Right cardiac atrium (tissue), 5 donors: ENCODE measurements at regions not wholly inside any gene's neighbourhood (a gene's known extent, or its start where the extent isn't known, plus 50 kb on each side); places are given as distances from the start of the nearest gene placed in this dataset.

Experiments
- ATAC-seq, 2 donors: fragments of 200-7000 bp; cut with Tn5 transposase; one replicate each; pipeline versions ENCODE4 v1.8.0 to v1.9.1; 2020; ENCODE audit warnings: moderate library complexity in 2 of 2, mild to moderate bottlenecking in 1 of 2
- DNase-seq, 3 donors: peaks; one replicate each; pipeline ENCODE4 v3.0.0-alpha.2; 2020
- H3K27ac ChIP-seq: one replicate; pipeline ENCODE4 v1.5.1; 2013; ENCODE audit warnings: mild to moderate bottlenecking, low read length, control low read depth, moderate library complexity
- H3K27me3 ChIP-seq: one replicate; pipeline ENCODE4 v1.6.1; 2013; ENCODE audit not compliant: control insufficient read depth, insufficient read depth
- H3K4me1 ChIP-seq: one replicate; pipeline ENCODE4 v1.6.1; 2013; ENCODE audit warnings: low read length; ENCODE audit not compliant: control insufficient read depth, insufficient read depth
- H3K4me3 ChIP-seq: one replicate; pipeline ENCODE4 v1.5.1; 2013; ENCODE audit warnings: low read length, control low read depth
- H3K9me3 ChIP-seq: one replicate; pipeline ENCODE4 v1.6.1; 2013; ENCODE audit warnings: low read length; ENCODE audit not compliant: control insufficient read depth
- WGBS: extraction: QIAGEN DNeasy Blood & Tissue Kit; methylation state at CpG from one replicate; pipeline ENCODE4 v1.1.7; 2013; 5-methylcytosine and 5-hydroxymethylcytosine counted together
- intact Hi-C, 4 donors: fragments of 100-400 bp; cut with DNase I; formaldehyde crosslinking; loops; one replicate each; pipeline versions ENCODE4 v1.11.0 to v1.14.0; 2022 to 2023
- donor health status: healthy with polysubstance abuse.
- donor health status: DM: no; HTN: yes; CAD: no.
- donor health status: DM: no; HTN: no; CAD: no.
- donor health status: DM: no; HTN: yes; CAD: no; lungs with severe emphysema.
- donor health status: DM: yes; HTN: yes; CAD: no.

DNA sequence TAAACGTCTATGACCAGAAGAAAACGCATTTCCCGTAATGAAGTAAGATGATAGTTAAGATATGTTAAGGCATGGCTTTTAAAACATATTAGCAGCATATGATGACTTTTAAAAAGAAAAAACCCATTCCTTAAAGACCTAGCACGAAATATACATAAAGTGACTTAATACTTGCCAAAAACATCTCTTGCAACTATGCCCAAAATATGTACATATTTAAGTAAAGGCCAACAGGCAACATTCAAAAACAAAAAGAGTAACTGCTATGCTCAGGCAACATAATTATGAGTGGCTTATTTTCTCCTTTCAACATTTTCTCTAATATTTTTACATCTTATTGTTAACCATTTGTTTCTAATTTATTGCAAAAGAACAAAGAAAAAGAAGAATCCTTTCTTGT lies 60.3 kb upstream of the PAPOLG start:
- WGBS = 69% methylated on average over 4 of the region's 4 CpGs
- Histone ChIP-seq H3K9me3 (no peaks in the 10 kb centered on the region), H3K27me3 (no peaks in the 10 kb centered on the region), H3K4me3 (no peak overlapping the region), H3K4me1 (no peaks in the 10 kb centered on the region), H3K27ac (no peak overlapping the region)
- DNase-seq (no peak), ATAC-seq (no peak)
- intact Hi-C loops = no loop called here

GRCh38 chr2:60699617-60700016 lies 56.5 kb upstream of the PAPOLG start:
- 79% methylated on average over 4 of the region's 4 CpGs for WGBS
- DNase-seq = no peak
- intact Hi-C loops = loop anchor here in 1 of 4 donors (10.0 kb wide), 1 partner anchor 295 kb away; no protein-coding TSS in a partner anchor
- no peak for ATAC-seq
- no peaks in the 10 kb centered on the region for H3K27me3 ChIP-seq
- H3K4me3 ChIP-seq = no peak overlapping the region
- no peaks in the 10 kb centered on the region for H3K9me3 ChIP-seq
- no peak overlapping the region for H3K27ac ChIP-seq
- H3K4me1 ChIP-seq = no peaks in the 10 kb centered on the region

- no peak overlapping the region for H3K27ac ChIP-seq
- WGBS = 69% methylated on average over 4 of the region's 4 CpGs
- H3K27me3 ChIP-seq = no peaks in the 10 kb centered on the region
- DNase-seq = no peak
- no peaks in the 10 kb centered on the region for H3K9me3 ChIP-seq
- no peak overlapping the region for H3K4me3 ChIP-seq
- intact Hi-C loops = loop anchor here (5.0 to 10.0 kb wide), 2 partner anchors 289 to 291 kb away; no protein-coding TSS in a partner anchor
- H3K4me1 ChIP-seq = no peaks in the 10 kb centered on the region
- no peak for ATAC-seq
These were observed 50.0 kb upstream of the PAPOLG start for GRCh38 chr2:60706021-60706420.
